SK-N-SH (cell line): ENCODE measurements at regions not wholly inside any gene's neighbourhood (a gene's known extent, or its start where the extent isn't known, plus 50 kb on each side); places are given as distances from the start of the nearest gene placed in this dataset.
"Not testable (repeated sequence)": the region's sequence is repeated elsewhere in the genome, so short reads cannot be mapped to it uniquely, and the experiment has no call there.

Experiments used
- CTCF ChIA-PET: fragments of 300-600, 350-600 bp; formaldehyde crosslinking; extraction: SDS; loops from one replicate; lab custom pipeline; 2021; lab: Yijun Ruan, JAX
- POLR2A ChIA-PET: fragments of 350-600 bp; sonication (Branson Sonifier 250); formaldehyde crosslinking; extraction: SDS; loops from one replicate; lab custom pipeline; 2020; ENCODE audit warnings: antibody characterized with exemption, inconsistent platforms; lab: Yijun Ruan, JAX
- DNase-seq: peaks from one replicate; pipeline ENCODE4 v3.0.0; 2012
- H2AFZ ChIP-seq: fragments of 200-600 bp; sonication (generic); 2 replicates; pipeline ENCODE4 v1.8.1; 2016; ENCODE audit warnings: antibody characterized with exemption, mild to moderate bottlenecking, low read depth
- H3F3A ChIP-seq: fragments of 200-600 bp; sonication (generic); replicated peaks from 2 replicates; pipeline ENCODE3; 2016; ENCODE audit warnings: antibody characterized with exemption, mild to moderate bottlenecking; ENCODE audit not compliant: insufficient read depth
- H3K27ac ChIP-seq, 2 experiments: fragments of 200-500 bp in 1 of 2; fragments of 200-600 bp in 1 of 2; sonication (Bioruptor generic) in 1 of 2; sonication (generic), shearing (Covaris generic) in 1 of 2; 2 replicates each; pipeline versions ENCODE4 v1.5.1 to v1.6.1; 2014 to 2016; ENCODE audit warnings: low read depth in 2 of 2, inconsistent platforms in 1 of 2, low read length in 1 of 2, mild to moderate bottlenecking in 1 of 2, mixed read lengths in 1 of 2
- H3K27me3 ChIP-seq: fragments of 200-600 bp; sonication (generic), shearing (Covaris generic); 2 replicates; pipeline ENCODE4 v1.6.1; 2016; ENCODE audit warnings: mixed run types; ENCODE audit not compliant: insufficient read depth
- H3K36me3 ChIP-seq, 2 experiments: fragments of 200-500 bp in 1 of 2; fragments of 200-600 bp in 1 of 2; sonication (Bioruptor generic) in 1 of 2; sonication (generic) in 1 of 2; replicated peaks in 1 of 2; 2 replicates each; pipeline versions ENCODE3 to v1.5.1; 2014 to 2016; ENCODE audit warnings: low read length in 1 of 2, mild to moderate bottlenecking in 1 of 2; ENCODE audit not compliant: insufficient read depth in 2 of 2, control insufficient read depth in 1 of 2
- H3K4me1 ChIP-seq, 2 experiments: fragments of 200-500 bp in 1 of 2; fragments of 200-600 bp in 1 of 2; sonication (Bioruptor generic) in 1 of 2; sonication (generic), shearing (Covaris generic) in 1 of 2; 2 replicates each; pipeline versions ENCODE4 v1.5.1 to v1.6.1; 2014 to 2016; ENCODE audit warnings: low read depth in 1 of 2, low read length in 1 of 2, mixed run types in 1 of 2; ENCODE audit not compliant: insufficient read depth in 2 of 2, control insufficient read depth in 1 of 2
- H3K4me2 ChIP-seq: fragments of 200-600 bp; sonication (generic), shearing (Covaris generic); 2 replicates; pipeline ENCODE4 v1.6.1; 2017; ENCODE audit warnings: mixed run types
- H3K4me3 ChIP-seq, 2 experiments: fragments of 200-500 bp in 1 of 2; fragments of 200-600 bp in 1 of 2; sonication (Bioruptor generic) in 1 of 2; sonication (generic), shearing (Covaris generic) in 1 of 2; 2 replicates each; pipeline versions ENCODE4 v1.5.1 to v1.8.1; 2014 to 2016; ENCODE audit warnings: low read depth in 2 of 2, inconsistent platforms in 1 of 2, low read length in 1 of 2, mild to moderate bottlenecking in 1 of 2, mixed read lengths in 1 of 2, moderate library complexity in 1 of 2
- H3K79me2 ChIP-seq: fragments of 200-600 bp; sonication (generic); 2 replicates; pipeline ENCODE4 v1.8.1; 2017; ENCODE audit warnings: mild to moderate bottlenecking; ENCODE audit not compliant: insufficient read depth
- H3K9ac ChIP-seq: fragments of 200-600 bp; sonication (generic); 2 replicates; pipeline ENCODE4 v1.6.1; 2017; ENCODE audit warnings: mixed run types
- H3K9me2 ChIP-seq: fragments of 200-600 bp; sonication (generic); 2 replicates; pipeline ENCODE4 v1.6.1; 2017; ENCODE audit warnings: mixed run types
- H3K9me3 ChIP-seq: fragments of 200-600 bp; sonication (generic); 2 replicates; pipeline ENCODE4 v1.6.1; 2017; ENCODE audit warnings: mixed run types, mild to moderate bottlenecking, moderate library complexity
- H4K20me1 ChIP-seq: fragments of 200-600 bp; sonication (generic); 2 replicates; pipeline ENCODE4 v1.6.1; 2017; ENCODE audit warnings: mild to moderate bottlenecking, mixed run types; ENCODE audit not compliant: insufficient read depth
- ELF1 ChIP-seq: IDR thresholded peaks from 2 replicates; pipeline ENCODE4 v1.4.0; 2012
- FOSL2 ChIP-seq: IDR thresholded peaks from 2 replicates; pipeline ENCODE4 v1.4.0; 2012; ENCODE audit warnings: low read depth, mild to moderate bottlenecking, moderate library complexity, borderline replicate concordance
- RAD21 ChIP-seq: IDR thresholded peaks from 2 replicates; pipeline ENCODE4 v1.6.1; 2012; ENCODE audit warnings: mild to moderate bottlenecking, low read length
- TCF12 ChIP-seq: IDR thresholded peaks from 2 replicates; pipeline ENCODE4 v1.4.0; 2012
- WGBS: methylation state at CpG from one replicate; pipeline ENCODE4 v1.1.6; 2017; ENCODE audit warnings: low lambda C conversion rate; 5-methylcytosine and 5-hydroxymethylcytosine counted together
- TF ChIP-seq, protein P1 (sequence below): fragments of 200-600 bp; sonication (generic); IDR thresholded peaks from 2 replicates; pipeline ENCODE4 v1.6.1; 2017; ENCODE audit warnings: antibody characterized with exemption, mild to moderate bottlenecking, moderate library complexity
- TF ChIP-seq, protein P2 (sequence below): IDR thresholded peaks from 2 replicates; pipeline ENCODE4 v1.6.1; 2012; ENCODE audit warnings: mild to moderate bottlenecking, low read depth, low read length, moderate library complexity

DNA sequence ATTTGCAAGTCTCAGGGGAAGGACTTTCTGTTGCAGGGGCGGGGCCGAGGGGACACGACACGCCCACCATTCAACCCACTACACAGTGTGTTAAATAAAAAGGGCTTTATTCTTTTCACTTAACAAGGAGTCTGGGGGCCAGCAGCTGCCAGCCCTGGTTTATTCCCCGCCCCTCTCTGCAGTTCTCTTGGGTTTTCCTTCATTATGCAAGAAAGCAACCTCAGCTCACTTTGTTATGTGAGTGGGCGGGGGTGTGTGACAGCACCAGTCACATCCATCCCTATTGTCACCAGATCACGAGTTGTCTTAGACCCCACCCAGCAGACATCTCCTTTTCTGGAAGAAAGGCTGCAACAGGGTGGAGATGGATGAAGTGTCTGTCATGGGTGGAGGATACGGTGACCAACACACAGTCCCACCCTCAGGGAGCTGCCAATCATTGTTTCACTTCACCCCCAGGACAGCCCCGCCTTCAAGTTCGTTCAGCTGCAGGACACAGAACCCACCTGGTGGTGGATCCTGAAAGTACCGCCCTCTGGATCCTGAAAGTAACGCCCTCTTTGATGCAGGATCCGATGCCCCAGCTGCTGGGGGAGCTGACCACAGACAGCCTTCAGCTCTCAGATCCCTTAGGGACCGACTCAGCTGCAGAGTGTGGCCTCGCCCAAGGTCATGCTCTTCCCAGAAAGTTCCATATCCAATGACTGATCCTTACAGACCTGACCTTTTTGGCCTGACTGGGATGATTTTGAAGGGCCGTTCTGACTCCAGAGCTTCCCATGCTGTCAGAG, 79.6 kb downstream of the SMIM20 start:
- Histone ChIP-seq H3K9ac (no peak overlapping the region), H3K9me3 (no peaks in the 10 kb centered on the region), H3K4me1 (no peaks in the 10 kb centered on the region; a peak in 1 of 4 replicates), H3K9me2 (no peaks in the 10 kb centered on the region), H3K79me2 (no peaks in the 10 kb centered on the region), H3K27me3 (no peaks in the 10 kb centered on the region)
- CTCF ChIA-PET, result interaction anchor here (0.9 to 1.4 kb wide), 4 partner anchors 8 to 89 kb away, joined by 3 to 4 read pairs (median 3); no protein-coding TSS in a partner anchor
- TF ChIP-seq, protein P1, sequence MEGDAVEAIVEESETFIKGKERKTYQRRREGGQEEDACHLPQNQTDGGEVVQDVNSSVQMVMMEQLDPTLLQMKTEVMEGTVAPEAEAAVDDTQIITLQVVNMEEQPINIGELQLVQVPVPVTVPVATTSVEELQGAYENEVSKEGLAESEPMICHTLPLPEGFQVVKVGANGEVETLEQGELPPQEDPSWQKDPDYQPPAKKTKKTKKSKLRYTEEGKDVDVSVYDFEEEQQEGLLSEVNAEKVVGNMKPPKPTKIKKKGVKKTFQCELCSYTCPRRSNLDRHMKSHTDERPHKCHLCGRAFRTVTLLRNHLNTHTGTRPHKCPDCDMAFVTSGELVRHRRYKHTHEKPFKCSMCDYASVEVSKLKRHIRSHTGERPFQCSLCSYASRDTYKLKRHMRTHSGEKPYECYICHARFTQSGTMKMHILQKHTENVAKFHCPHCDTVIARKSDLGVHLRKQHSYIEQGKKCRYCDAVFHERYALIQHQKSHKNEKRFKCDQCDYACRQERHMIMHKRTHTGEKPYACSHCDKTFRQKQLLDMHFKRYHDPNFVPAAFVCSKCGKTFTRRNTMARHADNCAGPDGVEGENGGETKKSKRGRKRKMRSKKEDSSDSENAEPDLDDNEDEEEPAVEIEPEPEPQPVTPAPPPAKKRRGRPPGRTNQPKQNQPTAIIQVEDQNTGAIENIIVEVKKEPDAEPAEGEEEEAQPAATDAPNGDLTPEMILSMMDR, result peak; percentile 25; the same call in 1 of the 2 replicates
- no peak for TF ChIP-seq ELF1
- TF ChIP-seq RAD21, result peak; percentile 23; the same call in 1 of the 2 replicates
- TF ChIP-seq, all 33 proteins: peak for 2
- peak; percentile 41 for DNase-seq
- no peaks in the 10 kb centered on the region for H3F3A ChIP-seq
- no peak overlapping the region; a peak in 1 of 4 replicates for H3K4me3 ChIP-seq
- POLR2A ChIA-PET, result no interaction called here
- H3K4me2 ChIP-seq, result no peak overlapping the region
- H2AFZ ChIP-seq, result no peak overlapping the region
- no peaks in the 10 kb centered on the region for H3K36me3 ChIP-seq
- 65% methylated on average over 12 of the region's 16 CpGs for WGBS
- no peak overlapping the region for H3K27ac ChIP-seq
- H4K20me1 ChIP-seq, result no peaks in the 10 kb centered on the region

DNA sequence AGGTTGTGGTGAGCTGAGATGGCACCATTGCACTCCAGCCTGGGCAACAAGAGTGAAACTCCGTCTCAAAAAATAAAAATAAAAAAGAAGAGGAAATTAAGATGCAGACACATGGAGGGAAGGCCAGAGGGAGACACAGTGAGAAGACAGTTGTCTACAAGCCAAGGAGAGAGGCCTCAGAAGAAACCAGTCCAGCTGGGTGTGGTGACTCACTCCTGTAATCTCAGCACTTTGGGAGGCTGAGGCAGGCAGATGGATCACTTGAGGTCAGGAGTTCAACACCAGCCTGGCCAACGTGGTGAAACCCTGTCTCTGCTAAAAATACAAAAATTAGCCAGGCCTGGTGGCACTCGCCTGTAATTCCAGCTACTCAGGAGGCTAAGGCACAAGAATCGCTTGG, 80.6 kb downstream of the SMIM20 start:
- TF ChIP-seq FOSL2 (0 out of 2 replicates have a peak, but pooled peaks have one; percentile 10), TCF12 (0 out of 2 replicates have a peak, but pooled peaks have one; percentile 9)
- TF ChIP-seq, all 33 proteins: peak for 2; not testable (repeated sequence) for 31
- DNase-seq, result not testable (repeated sequence)
- CTCF ChIA-PET, result interaction anchor here (0.9 to 1.4 kb wide), 3 partner anchors 66 to 88 kb away, joined by 3 read pairs; no protein-coding TSS in a partner anchor

DNA sequence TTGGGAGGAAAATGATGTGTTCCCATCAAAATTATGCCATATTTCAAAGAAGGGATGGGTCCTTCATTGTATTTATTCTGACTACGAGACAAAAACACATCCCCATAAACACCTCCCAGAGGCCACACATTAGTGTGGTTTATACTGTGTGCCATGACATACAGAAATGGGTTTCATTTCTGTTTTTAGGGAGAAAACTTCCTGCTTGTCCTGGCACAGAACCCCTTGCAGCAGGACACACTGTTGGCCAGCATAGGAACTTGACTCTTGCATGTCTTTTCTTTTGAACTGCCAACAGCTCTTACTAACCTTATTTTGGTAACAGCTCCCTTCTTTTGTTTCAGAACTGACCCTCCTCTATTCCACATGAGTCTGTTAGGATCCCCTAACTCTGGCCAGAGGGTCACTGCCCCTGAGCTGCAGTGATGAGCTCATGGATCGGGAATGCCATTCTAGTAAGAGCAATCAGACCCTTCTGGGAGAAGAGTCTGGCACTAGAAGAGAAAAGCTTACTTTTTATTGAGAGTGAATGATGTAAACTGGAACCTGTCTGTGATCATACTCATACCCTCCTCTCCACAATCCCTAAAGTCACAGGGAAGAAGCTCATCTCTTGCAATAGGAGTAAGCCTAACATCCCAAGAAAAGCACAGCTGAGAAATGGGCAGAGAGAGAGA, 86.4 kb downstream of the SMIM20 start:
- WGBS, result 26% methylated on average over 2 of the region's 2 CpGs
- no peak for DNase-seq
- CTCF ChIA-PET, result interaction anchor here (0.6 to 1.3 kb wide), 2 partner anchors 12 to 892 kb away, joined by 3 to 10 read pairs; no protein-coding TSS in a partner anchor

More for the DNA sequence above, 80.6 kb downstream of the SMIM20 start:
- H3K4me2 ChIP-seq, H3K9ac ChIP-seq, H2AFZ ChIP-seq, H3F3A ChIP-seq, H3K9me2 ChIP-seq, H3K27ac ChIP-seq, H3K4me1 ChIP-seq, H3K27me3 ChIP-seq, H3K36me3 ChIP-seq, H3K9me3 ChIP-seq, H3K79me2 ChIP-seq, H4K20me1 ChIP-seq, POLR2A ChIA-PET, H3K4me3 ChIP-seq: not testable (repeated sequence)
- WGBS, result 49% methylated on average over 4 of the region's 4 CpGs

More for the DNA sequence above, 86.4 kb downstream of the SMIM20 start:
- Histone ChIP-seq H3F3A (no peaks in the 10 kb centered on the region), H3K36me3 (no peaks in the 10 kb centered on the region), H3K4me2 (no peak overlapping the region), H4K20me1 (no peaks in the 10 kb centered on the region), H3K4me1 (no peaks in the 10 kb centered on the region; a peak in 1 of 4 replicates), H3K9ac (no peak overlapping the region)
- TF ChIP-seq, protein P2, sequence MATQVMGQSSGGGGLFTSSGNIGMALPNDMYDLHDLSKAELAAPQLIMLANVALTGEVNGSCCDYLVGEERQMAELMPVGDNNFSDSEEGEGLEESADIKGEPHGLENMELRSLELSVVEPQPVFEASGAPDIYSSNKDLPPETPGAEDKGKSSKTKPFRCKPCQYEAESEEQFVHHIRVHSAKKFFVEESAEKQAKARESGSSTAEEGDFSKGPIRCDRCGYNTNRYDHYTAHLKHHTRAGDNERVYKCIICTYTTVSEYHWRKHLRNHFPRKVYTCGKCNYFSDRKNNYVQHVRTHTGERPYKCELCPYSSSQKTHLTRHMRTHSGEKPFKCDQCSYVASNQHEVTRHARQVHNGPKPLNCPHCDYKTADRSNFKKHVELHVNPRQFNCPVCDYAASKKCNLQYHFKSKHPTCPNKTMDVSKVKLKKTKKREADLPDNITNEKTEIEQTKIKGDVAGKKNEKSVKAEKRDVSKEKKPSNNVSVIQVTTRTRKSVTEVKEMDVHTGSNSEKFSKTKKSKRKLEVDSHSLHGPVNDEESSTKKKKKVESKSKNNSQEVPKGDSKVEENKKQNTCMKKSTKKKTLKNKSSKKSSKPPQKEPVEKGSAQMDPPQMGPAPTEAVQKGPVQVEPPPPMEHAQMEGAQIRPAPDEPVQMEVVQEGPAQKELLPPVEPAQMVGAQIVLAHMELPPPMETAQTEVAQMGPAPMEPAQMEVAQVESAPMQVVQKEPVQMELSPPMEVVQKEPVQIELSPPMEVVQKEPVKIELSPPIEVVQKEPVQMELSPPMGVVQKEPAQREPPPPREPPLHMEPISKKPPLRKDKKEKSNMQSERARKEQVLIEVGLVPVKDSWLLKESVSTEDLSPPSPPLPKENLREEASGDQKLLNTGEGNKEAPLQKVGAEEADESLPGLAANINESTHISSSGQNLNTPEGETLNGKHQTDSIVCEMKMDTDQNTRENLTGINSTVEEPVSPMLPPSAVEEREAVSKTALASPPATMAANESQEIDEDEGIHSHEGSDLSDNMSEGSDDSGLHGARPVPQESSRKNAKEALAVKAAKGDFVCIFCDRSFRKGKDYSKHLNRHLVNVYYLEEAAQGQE, result no peak
- TF ChIP-seq, all 33 proteins: peak for 0
- H3K9me3 ChIP-seq, result no peaks in the 10 kb centered on the region
- no peak overlapping the region for H3K27ac ChIP-seq
- no peaks in the 10 kb centered on the region for H3K79me2 ChIP-seq
- H2AFZ ChIP-seq, result no peak overlapping the region
- no peaks in the 10 kb centered on the region for H3K27me3 ChIP-seq
- POLR2A ChIA-PET, result no interaction called here
- no peaks in the 10 kb centered on the region for H3K9me2 ChIP-seq
- no peak overlapping the region for H3K4me3 ChIP-seq
